SK-N-MC (cell line): ENCODE measurements at regions not wholly inside any gene's neighbourhood (a gene's known extent, or its start where the extent isn't known, plus 50 kb on each side); places are given as distances from the start of the nearest gene placed in this dataset.

Source experiments
- EZH2 ChIP-seq: fragments of 200-600 bp; sonication (generic); IDR thresholded peaks from one replicate; pipeline ENCODE4 v1.6.1; 2017; ENCODE audit warnings: antibody characterized with exemption
- POLR2AphosphoS5 ChIP-seq: IDR thresholded peaks from 2 replicates; pipeline ENCODE4 v1.6.1; 2012; ENCODE audit warnings: mild to moderate bottlenecking, low read depth, low read length, borderline replicate concordance

GRCh38 chr15:61796056-61796455, 264.2 kb downstream of the VPS13C start:
- TF ChIP-seq EZH2 (no peak), POLR2AphosphoS5 (no peak)
